Prostate gland (tissue), 2 donors: ENCODE measurements at regions not wholly inside any gene's neighbourhood (a gene's known extent, or its start where the extent isn't known, plus 50 kb on each side); places are given as distances from the start of the nearest gene placed in this dataset.

Experiments
- POLR2AphosphoS5 ChIP-seq: sonication (generic); formaldehyde crosslinking; IDR thresholded peaks from one replicate; pipeline ENCODE4 v1.6.1; 2017; ENCODE audit warnings: antibody characterized with exemption
- TF ChIP-seq, protein P1 (sequence below), 4 experiments: fragments of 200-600 bp in 2 of 4; fragments of 450-650 bp in 2 of 4; sonication (generic) in 2 of 4; IDR thresholded peaks; 1 replicate in 3 of 4; 2 replicates in 1 of 4; pipeline ENCODE4 v1.5.1; 2016 to 2019; ENCODE audit warnings: antibody characterized with exemption in 4 of 4, mild to moderate bottlenecking in 2 of 4, moderate library complexity in 2 of 4

DNA sequence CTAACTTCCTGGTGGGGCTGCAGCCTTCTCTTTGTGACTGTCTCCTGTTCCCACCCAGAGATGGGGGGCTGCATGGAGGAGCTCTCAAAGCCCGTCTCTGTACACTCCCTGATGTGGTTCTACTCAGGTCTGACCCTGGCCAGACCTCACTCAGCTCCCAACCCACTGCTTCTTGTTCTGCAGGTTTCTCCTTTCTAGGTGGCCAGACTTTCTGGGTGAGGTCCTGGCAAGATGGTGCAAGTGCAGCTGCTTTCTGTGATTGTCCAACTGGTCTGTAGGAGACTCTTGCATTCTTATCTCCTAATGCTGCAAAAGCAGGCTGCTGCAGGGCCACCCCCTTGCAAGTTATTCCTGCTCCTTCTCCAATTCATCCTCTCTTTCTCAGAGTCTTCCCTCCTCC is 77.4 kb upstream of the XCR1 start:
- TF ChIP-seq, protein P1, sequence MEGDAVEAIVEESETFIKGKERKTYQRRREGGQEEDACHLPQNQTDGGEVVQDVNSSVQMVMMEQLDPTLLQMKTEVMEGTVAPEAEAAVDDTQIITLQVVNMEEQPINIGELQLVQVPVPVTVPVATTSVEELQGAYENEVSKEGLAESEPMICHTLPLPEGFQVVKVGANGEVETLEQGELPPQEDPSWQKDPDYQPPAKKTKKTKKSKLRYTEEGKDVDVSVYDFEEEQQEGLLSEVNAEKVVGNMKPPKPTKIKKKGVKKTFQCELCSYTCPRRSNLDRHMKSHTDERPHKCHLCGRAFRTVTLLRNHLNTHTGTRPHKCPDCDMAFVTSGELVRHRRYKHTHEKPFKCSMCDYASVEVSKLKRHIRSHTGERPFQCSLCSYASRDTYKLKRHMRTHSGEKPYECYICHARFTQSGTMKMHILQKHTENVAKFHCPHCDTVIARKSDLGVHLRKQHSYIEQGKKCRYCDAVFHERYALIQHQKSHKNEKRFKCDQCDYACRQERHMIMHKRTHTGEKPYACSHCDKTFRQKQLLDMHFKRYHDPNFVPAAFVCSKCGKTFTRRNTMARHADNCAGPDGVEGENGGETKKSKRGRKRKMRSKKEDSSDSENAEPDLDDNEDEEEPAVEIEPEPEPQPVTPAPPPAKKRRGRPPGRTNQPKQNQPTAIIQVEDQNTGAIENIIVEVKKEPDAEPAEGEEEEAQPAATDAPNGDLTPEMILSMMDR (IDR thresholded peaks at IDR 0.05): no peak
- TF ChIP-seq POLR2AphosphoS5: no peak
